AG04449 (cell line): ENCODE measurements at regions not wholly inside any gene's neighbourhood (a gene's known extent, or its start where the extent isn't known, plus 50 kb on each side); places are given as distances from the start of the nearest gene placed in this dataset.

Experiments
- CTCF ChIA-PET: fragments of 350-600 bp; formaldehyde crosslinking; extraction: SDS; loops from one replicate; lab custom pipeline; 2021; ENCODE audit warnings: antibody characterized with exemption; lab: Yijun Ruan, JAX
- POLR2A ChIA-PET: fragments of 400-600, 350-600 bp; formaldehyde crosslinking; extraction: SDS; loops from one replicate; lab custom pipeline; 2020; ENCODE audit warnings: antibody characterized with exemption, inconsistent platforms; lab: Yijun Ruan, JAX
- DNase-seq: peaks from one replicate; pipeline ENCODE4 v3.0.0-alpha.2; 2010; ENCODE audit warnings: low read depth, low spot score
- H3K4me3 ChIP-seq: 2 replicates; pipeline ENCODE4 v1.5.1; 2011; ENCODE audit warnings: low read depth, mild to moderate bottlenecking, control low read depth, low read length
- CTCF ChIP-seq: IDR thresholded peaks from one replicate; pipeline ENCODE4 v1.5.1; 2011; ENCODE audit warnings: mild to moderate bottlenecking, moderate library complexity, low read length, control low read depth, inconsistent platforms; ENCODE audit not compliant: insufficient read depth; ENCODE audit errors: missing control alignments

DNA sequence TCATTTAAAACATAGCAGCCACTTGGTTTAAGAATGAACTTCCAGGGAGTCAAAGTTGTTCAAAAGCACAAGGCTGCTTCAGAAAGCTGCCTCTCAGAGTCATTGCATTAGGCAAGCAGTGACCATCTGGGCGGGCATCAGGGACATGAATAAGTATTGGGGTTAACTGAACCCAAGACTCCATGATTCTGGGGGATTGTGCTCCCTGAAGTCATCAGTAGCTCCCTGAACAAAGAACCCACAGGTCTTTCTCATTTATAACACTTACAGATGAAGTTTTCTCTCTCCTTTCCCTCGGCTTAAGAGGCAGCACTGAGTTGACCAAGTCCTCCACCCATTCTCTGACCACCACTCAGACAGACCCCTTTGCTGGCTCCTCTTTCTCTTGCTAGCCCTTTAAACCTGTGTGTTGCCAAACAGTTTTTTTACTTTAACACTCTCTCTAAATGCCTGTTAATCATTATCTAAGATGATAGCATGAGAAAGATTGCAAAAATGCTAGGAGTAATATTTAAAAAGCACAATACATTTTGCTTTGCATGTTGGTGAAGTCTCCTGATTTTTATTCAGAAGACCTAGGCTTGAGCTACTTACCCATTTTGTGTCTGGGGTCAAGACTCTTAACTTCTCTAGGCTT is 77.0 kb upstream of the ARHGAP29 start:
- ChIA-PET POLR2A (no interaction called here), CTCF (interaction anchor here (0.7 kb wide), 1 partner anchor 21 kb away, joined by 3 read pairs; no protein-coding TSS in a partner anchor)
- TF ChIP-seq CTCF: no peak
- H3K4me3 ChIP-seq: no peak overlapping the region
- no peak for DNase-seq

DNA sequence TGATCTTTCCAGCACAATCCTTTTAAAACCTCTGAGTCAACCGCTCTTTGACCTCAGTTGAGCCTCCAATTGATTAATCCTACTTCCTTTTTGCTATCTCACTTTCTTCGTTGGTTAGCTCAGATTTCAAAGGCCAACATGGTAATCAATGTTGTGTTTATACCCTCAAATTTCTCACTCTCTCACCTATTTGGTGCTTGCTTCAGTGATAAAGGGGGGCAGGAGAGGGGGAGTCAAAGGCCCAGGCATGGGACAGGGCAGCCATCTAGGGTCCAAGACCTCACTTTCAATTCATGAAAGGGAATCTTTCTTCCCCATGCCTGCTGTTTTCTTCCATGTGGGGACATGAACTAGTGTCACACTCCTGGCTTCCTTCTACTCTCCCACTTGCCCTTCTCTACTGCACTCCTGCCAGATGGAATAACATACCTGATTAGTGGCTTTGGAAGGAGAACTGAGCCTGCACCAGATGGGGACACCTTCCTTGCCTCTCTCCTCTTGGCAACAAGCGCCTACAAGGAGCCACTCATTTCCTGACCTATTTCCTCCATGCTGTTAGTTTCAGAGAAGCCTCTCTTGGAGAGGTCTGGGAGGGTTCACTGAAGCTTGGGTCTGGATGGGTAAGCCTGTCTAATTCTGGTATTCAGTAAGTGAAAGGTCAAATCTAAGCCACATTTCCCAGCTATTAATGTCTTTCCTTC is 73.3 kb upstream of the ARHGAP29 start:
- TF ChIP-seq CTCF: no peak
- no peak for DNase-seq
- ChIA-PET POLR2A (no interaction called here), CTCF (interaction anchor here (1.1 to 2.2 kb wide), 3 partner anchors 11 to 265 kb away, joined by 3 to 6 read pairs (median 4); no protein-coding TSS in a partner anchor)
- no peak overlapping the region for H3K4me3 ChIP-seq

GRCh38 chr1:94309829-94310569 is 72.6 kb upstream of the ARHGAP29 start:
- ChIA-PET POLR2A (no interaction called here), CTCF (interaction anchor here (1.2 to 2.2 kb wide), 2 partner anchors 26 to 265 kb away, joined by 4 to 6 read pairs; no protein-coding TSS in a partner anchor)
- no peak for DNase-seq
- TF ChIP-seq CTCF: no peak
- H3K4me3 ChIP-seq: no peak overlapping the region

- ChIA-PET CTCF (interaction anchor here (2.2 kb wide), 1 partner anchor 27 kb away, joined by 6 read pairs; no protein-coding TSS in a partner anchor), POLR2A (no interaction called here)
- no peak for DNase-seq
- no peak overlapping the region for H3K4me3 ChIP-seq
- no peak for TF ChIP-seq CTCF
Measured at GRCh38 chr1:94309216-94309615, 71.8 kb upstream of the ARHGAP29 start.

DNA sequence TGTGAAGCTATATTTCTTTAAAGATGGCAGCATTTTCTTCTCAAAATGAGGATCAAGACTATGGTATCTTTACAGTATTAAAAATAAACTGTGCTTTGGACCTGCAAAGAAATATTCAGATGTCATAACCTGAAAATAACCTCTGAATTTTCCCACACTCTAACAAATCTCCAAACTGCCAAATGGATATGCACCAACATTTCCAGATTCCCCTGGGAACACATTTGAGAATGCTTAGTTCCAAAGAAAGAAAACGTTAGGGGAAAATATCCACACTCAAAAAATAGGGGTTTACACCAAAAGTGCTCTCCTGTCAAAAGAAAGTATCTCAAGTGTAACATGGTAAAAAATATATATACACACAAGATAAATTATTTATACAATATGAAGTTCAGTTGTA is 69.1 kb upstream of the ARHGAP29 start:
- CTCF ChIA-PET: no interaction called here
- TF ChIP-seq CTCF: no peak
- no peak for DNase-seq
- no peak overlapping the region for H3K4me3 ChIP-seq
- POLR2A ChIA-PET: no interaction called here

DNA sequence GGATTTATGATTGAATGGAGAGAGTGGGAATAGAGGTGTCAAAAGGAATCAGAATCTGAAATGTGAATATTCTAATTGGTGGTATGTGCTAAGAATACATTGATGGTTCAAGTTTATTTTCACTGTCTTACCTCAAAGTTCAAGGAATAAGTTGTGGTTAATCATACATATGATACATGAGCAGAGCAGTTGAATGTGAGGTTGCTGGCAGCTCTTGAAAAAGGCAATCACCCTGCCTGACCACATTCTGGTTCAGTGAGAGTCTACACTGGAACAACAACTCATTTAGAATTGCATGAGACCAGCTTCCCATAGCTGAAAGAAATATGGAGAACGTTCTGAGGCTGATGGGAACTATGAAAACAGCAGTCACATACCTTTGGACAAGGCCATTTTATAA is 68.3 kb upstream of the ARHGAP29 start:
- no peak for TF ChIP-seq CTCF
- DNase-seq: peak; percentile 44
- POLR2A ChIA-PET: no interaction called here
- CTCF ChIA-PET: no interaction called here
- H3K4me3 ChIP-seq: no peak overlapping the region
